ENCODE measurements at regions not wholly inside any gene's neighbourhood (a gene's known extent, or its start where the extent isn't known, plus 50 kb on each side); places are given as distances from the start of the nearest gene placed in this dataset.

DNA sequence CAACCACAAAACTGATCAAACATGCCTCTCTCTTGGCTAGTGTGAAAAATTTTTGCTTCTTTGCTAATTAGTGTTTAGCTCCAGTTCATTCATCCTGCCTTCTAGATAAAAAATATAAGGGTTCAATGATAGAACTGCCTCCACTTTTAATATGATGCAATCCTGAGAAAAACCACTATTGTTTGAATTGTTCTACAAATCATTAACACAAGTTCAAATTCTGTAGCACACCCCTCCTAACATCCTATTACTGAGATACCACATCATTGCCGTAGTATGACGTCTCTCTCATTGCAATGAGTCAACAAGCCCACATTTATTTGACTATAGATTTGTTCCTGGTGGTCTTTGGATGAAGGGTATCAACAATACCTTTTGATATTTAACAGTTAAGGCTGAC lies 365.8 kb upstream of the OPRM1 start:
- DNase-seq (ENCODE audit: low spot score) = no peak
- intact Hi-C loops (cut with DNase I) = no loop called here

DNA sequence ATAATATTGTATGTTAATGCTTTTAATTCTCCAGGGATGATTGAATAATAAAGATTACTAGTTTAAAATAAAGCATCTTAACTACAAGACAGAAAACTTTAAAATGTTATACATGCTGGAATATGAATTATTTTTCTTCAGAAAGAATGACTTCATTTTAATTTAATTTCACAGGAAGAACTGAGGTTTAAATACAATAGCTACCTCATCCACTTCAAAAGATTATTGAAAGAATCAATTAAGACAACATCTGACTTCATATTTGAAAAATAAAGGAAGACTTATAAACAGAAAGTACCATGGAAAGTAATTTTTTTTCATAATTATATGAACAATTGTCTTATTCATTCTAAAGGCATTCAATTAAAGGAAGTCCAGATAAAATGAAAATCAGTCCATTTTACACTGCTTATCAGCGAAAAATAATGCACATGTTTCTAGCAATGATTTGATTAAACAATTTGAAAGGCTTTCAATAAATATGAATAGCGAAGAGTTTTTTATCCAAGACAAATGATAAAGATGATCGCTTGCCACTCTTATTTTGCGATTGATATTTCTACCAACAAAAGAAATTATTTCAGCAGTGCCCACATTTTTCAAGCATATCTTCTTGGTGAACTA lies 368.5 kb upstream of the OPRM1 start:
- intact Hi-C loops (cut with DNase I) = no loop called here
- DNase-seq (ENCODE audit: low spot score) = no peak

DNA sequence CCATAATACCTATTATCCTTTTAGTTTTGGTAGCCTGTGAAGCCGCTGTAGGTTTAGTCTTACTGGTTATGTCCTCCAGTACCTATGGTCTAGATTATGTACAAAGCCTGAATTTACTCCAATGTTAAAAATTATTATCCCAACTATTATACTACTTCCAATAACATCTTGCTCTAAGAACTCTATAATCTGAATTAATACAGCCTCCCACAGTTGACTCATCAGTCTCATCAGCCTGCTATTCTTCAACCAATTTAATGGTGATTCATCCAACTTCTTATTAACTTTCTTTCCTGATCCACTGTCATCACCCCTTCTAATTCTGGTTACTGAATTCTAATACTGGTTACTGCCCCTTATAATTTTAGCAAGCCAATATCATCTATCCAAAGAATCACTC lies 370.3 kb upstream of the OPRM1 start:
- intact Hi-C loops (cut with DNase I) = no loop called here
- DNase-seq (ENCODE audit: low spot score) = no peak

DNA sequence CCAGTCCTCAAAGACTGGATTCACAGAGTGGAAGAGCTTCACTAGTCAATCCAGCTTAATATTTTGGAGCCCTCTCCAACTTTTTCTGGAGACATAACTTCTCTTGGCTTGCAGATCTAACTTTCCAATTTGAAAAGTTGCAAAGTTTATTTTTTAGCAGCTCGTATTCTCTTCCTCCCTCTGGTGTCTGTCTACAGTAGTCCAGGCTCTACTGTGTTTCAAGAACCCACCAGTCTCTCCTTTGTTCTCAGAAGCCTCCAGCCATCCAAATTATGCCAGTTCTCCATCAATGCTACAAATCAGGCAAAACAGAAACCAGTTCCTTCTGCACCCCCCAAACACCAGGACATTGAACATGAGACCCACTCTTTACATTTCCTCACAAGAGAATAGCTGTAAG lies 376.1 kb upstream of the OPRM1 start:
- no peak for DNase-seq (ENCODE audit: low spot score)
- intact Hi-C loops (cut with DNase I) = no loop called here

DNA sequence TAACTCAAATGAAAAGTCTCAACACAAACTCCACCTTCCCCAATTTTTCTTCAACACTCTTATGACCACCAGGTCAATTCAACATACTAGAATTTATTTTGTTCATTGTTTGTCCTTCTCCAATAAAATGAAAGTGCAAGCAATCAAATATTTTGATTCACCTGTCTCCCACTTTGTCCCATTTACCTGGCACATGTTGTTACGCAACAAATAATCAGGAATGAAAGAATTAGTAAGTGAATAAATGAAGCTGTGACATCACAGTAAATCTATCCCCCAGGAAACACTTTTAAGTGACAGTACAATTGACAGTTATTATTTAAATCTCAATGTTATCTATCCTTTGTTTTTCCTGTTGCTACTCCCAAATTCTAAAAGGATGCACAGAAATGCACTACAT lies 393.7 kb upstream of the OPRM1 start:
- intact Hi-C loops (cut with DNase I) = no loop called here
- no peak for DNase-seq (ENCODE audit: low spot score)

GRCh38 chr6:153644000-153644399 lies 395.0 kb upstream of the OPRM1 start:
- intact Hi-C loops (cut with DNase I) = no loop called here
- DNase-seq (ENCODE audit: low spot score) = no peak

GRCh38 chr6:153634416-153634815 lies 404.6 kb upstream of the OPRM1 start:
- no peak for DNase-seq (ENCODE audit: low spot score)
- intact Hi-C loops (cut with DNase I) = no loop called here

DNA sequence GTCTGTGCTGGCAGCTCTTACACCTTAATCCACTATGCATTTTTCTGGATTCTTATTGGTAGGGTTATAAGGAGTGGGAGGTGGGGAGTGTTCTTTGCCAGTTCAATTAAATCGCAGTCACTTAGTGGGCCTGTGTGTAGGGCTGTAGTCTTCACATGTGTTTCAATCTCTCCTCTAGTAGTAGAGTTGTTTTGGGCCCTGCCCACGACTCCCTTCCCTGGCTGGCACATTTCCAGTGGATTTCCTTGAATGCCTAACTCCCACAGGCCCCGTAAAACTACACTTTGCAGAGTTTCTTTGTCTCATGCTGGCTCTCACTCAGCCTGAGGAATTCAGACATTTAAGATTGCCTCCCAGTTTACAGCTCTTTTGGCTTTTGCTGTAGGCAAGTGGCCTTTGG lies 414.0 kb upstream of the OPRM1 start:
- intact Hi-C loops (cut with DNase I) = no loop called here
- DNase-seq (ENCODE audit: low spot score) = no peak

DNA sequence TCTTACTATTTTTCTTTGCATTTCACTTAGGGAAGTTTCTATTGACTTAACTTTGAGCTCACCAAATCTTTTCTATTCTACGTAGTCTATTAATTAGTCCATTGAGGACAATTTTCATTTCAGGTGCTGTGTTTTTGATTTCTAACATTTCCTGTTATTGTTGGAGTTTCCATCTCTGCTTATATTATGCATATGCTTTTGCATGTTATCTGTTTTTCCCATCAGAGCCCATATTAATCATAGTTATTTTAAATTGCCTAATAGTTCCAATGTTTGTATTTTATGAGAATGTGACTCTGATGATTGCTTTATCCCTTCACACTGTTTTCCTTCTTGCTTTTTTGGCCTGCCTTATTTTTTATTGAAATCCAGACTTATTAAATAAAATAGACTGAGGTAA lies 414.5 kb upstream of the OPRM1 start:
- no peak for DNase-seq (ENCODE audit: low spot score)
- intact Hi-C loops (cut with DNase I) = no loop called here

DNA sequence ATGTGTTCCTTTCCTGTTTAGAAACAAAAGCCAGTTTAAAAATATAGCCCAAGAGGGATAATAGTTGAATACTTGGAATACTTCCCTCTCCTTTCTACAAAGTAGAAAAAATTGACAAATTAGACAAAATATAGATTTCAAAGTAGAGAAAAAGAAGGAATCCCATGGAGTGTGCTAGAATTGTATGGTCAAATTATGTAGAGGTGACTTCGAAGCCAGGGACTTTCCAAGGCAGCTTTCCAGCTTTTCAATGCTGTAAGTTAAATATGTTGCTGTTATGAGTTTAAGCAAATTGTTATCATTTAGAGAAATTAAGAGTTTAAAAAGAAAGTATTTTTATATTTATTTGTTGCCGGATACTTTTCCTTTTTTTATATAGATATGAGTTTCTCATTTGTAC lies 415.5 kb upstream of the OPRM1 start:
- intact Hi-C loops (cut with DNase I) = no loop called here
- no peak for DNase-seq (ENCODE audit: low spot score)

- intact Hi-C loops (cut with DNase I) = no loop called here
- DNase-seq (ENCODE audit: low spot score) = no peak
Observed at GRCh38 chr6:153621491-153621890, 417.5 kb upstream of the OPRM1 start.

- intact Hi-C loops (cut with DNase I) = no loop called here
- no peak for DNase-seq (ENCODE audit: low spot score)
Observed at GRCh38 chr6:153621070-153621469, 418.0 kb upstream of the OPRM1 start.

- intact Hi-C loops (cut with DNase I) = no loop called here
- no peak for DNase-seq (ENCODE audit: low spot score)
Observed at GRCh38 chr6:153618371-153619322, 420.4 kb upstream of the OPRM1 start.

DNA sequence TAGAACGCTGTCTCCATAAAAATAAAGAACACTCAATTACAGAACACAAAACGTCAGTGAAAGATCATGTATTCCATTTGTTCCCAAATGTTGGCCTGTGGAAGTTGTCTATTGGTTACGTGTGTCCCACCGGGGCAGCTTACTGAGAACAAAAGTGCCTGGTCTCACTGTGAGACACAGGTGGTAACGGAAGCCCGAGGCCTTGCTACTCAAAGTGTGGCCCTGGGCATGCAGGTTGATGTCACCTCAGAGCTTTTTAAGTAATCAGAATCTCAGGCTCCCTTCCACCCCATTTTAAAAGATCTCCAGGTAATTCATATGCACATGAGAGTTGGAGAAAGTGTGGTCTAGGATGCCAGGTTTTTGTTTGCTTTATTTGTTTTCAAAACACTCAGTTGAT lies 422.5 kb upstream of the OPRM1 start:
- intact Hi-C loops (cut with DNase I) = no loop called here
- no peak for DNase-seq (ENCODE audit: low spot score)

DNA sequence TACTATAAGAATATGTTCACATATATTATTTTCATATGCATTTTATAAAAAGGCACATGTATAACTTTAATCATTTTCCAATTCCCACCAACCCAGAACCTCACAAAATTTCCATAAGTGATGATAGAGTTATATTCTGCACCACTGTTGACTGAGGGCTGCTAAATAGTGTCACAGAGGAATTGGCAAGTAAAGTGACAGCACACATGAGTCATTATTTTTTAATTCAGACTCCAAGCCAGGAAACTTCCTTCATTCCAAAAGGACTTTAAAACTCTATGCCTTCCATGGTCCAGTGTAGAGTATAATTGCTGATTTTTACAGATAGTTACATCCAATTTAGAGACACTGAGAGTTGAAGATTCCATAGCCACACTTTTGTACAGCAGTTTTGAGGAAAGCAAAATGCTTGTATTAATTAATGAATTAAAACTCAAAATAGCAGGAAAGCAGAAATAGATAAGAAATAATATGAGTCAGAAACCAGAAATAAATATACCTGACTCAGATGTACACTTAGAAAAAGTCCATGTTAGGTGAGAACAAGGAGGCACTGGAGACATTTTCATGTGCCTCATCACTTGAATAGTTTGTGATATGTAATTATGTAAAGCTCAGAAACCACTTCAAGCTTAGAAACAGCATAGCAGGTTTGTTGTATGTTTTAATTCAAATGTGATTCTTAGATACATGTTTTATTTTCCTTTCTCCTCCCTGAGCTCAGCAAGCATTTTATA lies 425.2 kb upstream of the OPRM1 start:
- intact Hi-C loops (cut with DNase I) = no loop called here
- no peak for DNase-seq (ENCODE audit: low spot score)

GRCh38 chr6:153602401-153602800 lies 436.6 kb upstream of the OPRM1 start:
- intact Hi-C loops (cut with DNase I) = no loop called here
- DNase-seq (ENCODE audit: low spot score) = no peak

- DNase-seq (ENCODE audit: low spot score) = no peak
- intact Hi-C loops (cut with DNase I) = no loop called here
Observed at GRCh38 chr6:153599901-153600300, 439.1 kb upstream of the OPRM1 start.

- DNase-seq (ENCODE audit: low spot score) = no peak
- intact Hi-C loops (cut with DNase I) = no loop called here
Observed at GRCh38 chr6:153595903-153596302, 443.1 kb upstream of the OPRM1 start.

DNA sequence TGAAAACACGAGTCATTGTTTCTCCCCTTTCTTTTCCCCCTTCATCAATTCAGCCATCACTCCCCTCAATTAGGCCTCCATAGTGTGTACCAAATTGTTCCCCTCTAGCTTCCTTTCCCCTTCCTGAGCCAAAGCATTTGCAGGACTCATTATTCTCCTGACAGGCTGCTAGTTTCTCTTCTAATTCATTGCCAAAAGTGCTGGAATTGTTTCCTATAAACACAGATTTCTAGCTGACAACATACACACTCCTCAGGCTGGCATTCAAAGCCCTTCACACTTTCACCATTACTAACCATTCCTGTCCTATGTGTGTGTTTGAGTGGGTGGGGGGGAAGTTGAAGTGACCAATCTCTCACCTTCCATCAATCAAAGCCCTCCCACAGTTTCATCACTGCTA lies 444.2 kb upstream of the OPRM1 start:
- intact Hi-C loops (cut with DNase I) = no loop called here

GRCh38 chr6:153591159-153591558 lies 447.9 kb upstream of the OPRM1 start:
- DNase-seq (ENCODE audit: low spot score) = no peak
- intact Hi-C loops (cut with DNase I) = no loop called here

More for the DNA sequence above, 444.2 kb upstream of the OPRM1 start:
- no peak for DNase-seq (ENCODE audit: low spot score)

GRCh38 chr6:153590411-153590810 lies 448.6 kb upstream of the OPRM1 start:
- no peak for DNase-seq (ENCODE audit: low spot score)
- intact Hi-C loops (cut with DNase I) = no loop called here

Data from cardiac septum (tissue), 1 donor.